GM21360 (cell line): ENCODE measurements at regions not wholly inside any gene's neighbourhood (a gene's known extent, or its start where the extent isn't known, plus 50 kb on each side); places are given as distances from the start of the nearest gene placed in this dataset.

Source experiments
- ATAC-seq: cut with Tn5 transposase; IDR thresholded peaks from one replicate; pipeline ENCODE4 v1.9.1; 2021; ENCODE audit warnings: mild to moderate bottlenecking, moderate library complexity; ENCODE audit not compliant: unreplicated experiment

- no peak for ATAC-seq
Observed at GRCh38 chr6:2505624-2506023, 245.1 kb downstream of the MYLK4 start.

- ATAC-seq, result no peak
Observed at GRCh38 chr6:2504495-2505064, 246.1 kb downstream of the MYLK4 start.

- no peak for ATAC-seq
Observed at GRCh38 chr6:2503816-2504494, 246.8 kb downstream of the MYLK4 start.

GRCh38 chr6:2502998-2503674 is 247.6 kb downstream of the MYLK4 start:
- no peak for ATAC-seq

GRCh38 chr6:2502096-2502997 is 248.4 kb downstream of the MYLK4 start:
- no peak for ATAC-seq

- ATAC-seq, result no peak
Observed at GRCh38 chr6:2497922-2498623, 252.6 kb downstream of the MYLK4 start.

GRCh38 chr6:2496291-2496690 is 250.9 kb upstream of the GMDS start:
- no peak for ATAC-seq

- ATAC-seq, result no peak
Observed at GRCh38 chr6:2492686-2493523, 247.5 kb upstream of the GMDS start.

GRCh38 chr6:2491137-2491536 is 245.7 kb upstream of the GMDS start:
- no peak for ATAC-seq

GRCh38 chr6:2488578-2488977 is 243.2 kb upstream of the GMDS start:
- no peak for ATAC-seq

GRCh38 chr6:2485116-2485515 is 239.7 kb upstream of the GMDS start:
- ATAC-seq, result no peak

GRCh38 chr6:2482773-2483172 is 237.4 kb upstream of the GMDS start:
- no peak for ATAC-seq

- no peak for ATAC-seq
Observed at GRCh38 chr6:2481307-2481706, 235.9 kb upstream of the GMDS start.

GRCh38 chr6:2480267-2480966 is 235.0 kb upstream of the GMDS start:
- ATAC-seq, result no peak

GRCh38 chr6:2478200-2478599 is 232.8 kb upstream of the GMDS start:
- ATAC-seq, result no peak

- no peak for ATAC-seq
Observed at GRCh38 chr6:2477666-2478065, 232.3 kb upstream of the GMDS start.

- no peak for ATAC-seq
Observed at GRCh38 chr6:2477250-2477649, 231.8 kb upstream of the GMDS start.

GRCh38 chr6:2476376-2476775 is 231.0 kb upstream of the GMDS start:
- ATAC-seq, result no peak

- ATAC-seq, result no peak
Observed at GRCh38 chr6:2471472-2471871, 226.1 kb upstream of the GMDS start.
